GM12878 (cell line): ENCODE measurements at regions not wholly inside any gene's neighbourhood (a gene's known extent, or its start where the extent isn't known, plus 50 kb on each side); places are given as distances from the start of the nearest gene placed in this dataset.

Source experiments
- ATAC-seq: fragments of 200-7000 bp; cut with Tn5 transposase; 3 replicates; pipeline ENCODE4 v1.9.1; 2020; ENCODE audit warnings: mild to moderate bottlenecking, moderate library complexity
- BruUV-seq: library from RNA; stranded (reverse); fragments of 400-500 nt; replicated peaks from 2 replicates; lab custom pipeline; 2021; lab: Mats Ljungman, UMichigan
- CTCF ChIA-PET: fragments of 300-600 bp; sonication (Branson Sonifier 250); formaldehyde crosslinking; extraction: SDS; loops from one replicate; lab custom pipeline; 2021; ENCODE audit warnings: inconsistent platforms; lab: Yijun Ruan, JAX
- POLR2A ChIA-PET: fragments of 350-600 bp; formaldehyde crosslinking; extraction: SDS; loops from one replicate; lab custom pipeline; 2021; ENCODE audit warnings: inconsistent platforms; lab: Charles Lee
- RAD21 ChIA-PET: fragments of 300-600 bp; sonication (Branson Sonifier 250); formaldehyde crosslinking; loops from one replicate; lab custom pipeline; 2023; ENCODE audit warnings: antibody characterized with exemption; ENCODE audit not compliant: unreplicated experiment; lab: Charles Lee
- SMC1A ChIA-PET: fragments of 300-600 bp; sonication (Branson Sonifier 250); formaldehyde crosslinking; loops from one replicate; lab custom pipeline; 2023; ENCODE audit not compliant: unreplicated experiment, uncharacterized antibody; lab: Charles Lee
- DNase-seq: peaks from one replicate; pipeline ENCODE4 v3.0.0-alpha.2; 2011; ENCODE audit warnings: low read depth, low spot score
- FAIRE-seq: peaks from 3 replicates; lab custom pipeline; 2011; peaks lifted over from hg19 to GRCh38; lab: Jason Lieb, UNC
- H2AFZ ChIP-seq: 2 replicates; pipeline ENCODE4 v1.6.0; 2011; ENCODE audit warnings: low read depth, low read length, control low read depth; ENCODE audit not compliant: control insufficient read depth
- H3K27ac ChIP-seq: 2 replicates; pipeline ENCODE4 v1.5.1; 2011; ENCODE audit warnings: control low read depth; ENCODE audit not compliant: control insufficient read depth, insufficient read depth
- H3K27me3 ChIP-seq, 2 experiments: replicated peaks in 1 of 2; 2 replicates each; pipeline versions ENCODE4 v1.6.0 to v1.6.1; 2011; ENCODE audit warnings: low read length in 1 of 2; ENCODE audit not compliant: control insufficient read depth in 2 of 2, insufficient read depth in 2 of 2
- H3K36me3 ChIP-seq, 2 experiments: 2 replicates each; pipeline ENCODE4 v1.5.1; 2011; ENCODE audit warnings: low read length in 1 of 2; ENCODE audit not compliant: control insufficient read depth in 2 of 2, insufficient read depth in 2 of 2
- H3K4me1 ChIP-seq: 2 replicates; pipeline ENCODE4 v1.6.1; 2011; ENCODE audit warnings: mild to moderate bottlenecking, low read length, moderate library complexity, mixed read lengths; ENCODE audit not compliant: control insufficient read depth, insufficient read depth
- H3K4me2 ChIP-seq: 2 replicates; pipeline ENCODE4 v1.6.0; 2011; ENCODE audit warnings: control low read depth; ENCODE audit not compliant: control insufficient read depth, insufficient read depth
- H3K4me3 ChIP-seq: fragments of 200-600 bp; sonication (generic); 2 replicates; pipeline ENCODE4 v1.5.1; 2016
- H3K79me2 ChIP-seq: 2 replicates; pipeline ENCODE4 v1.6.0; 2011; ENCODE audit warnings: low read length; ENCODE audit not compliant: control insufficient read depth, insufficient read depth
- H3K9ac ChIP-seq: 2 replicates; pipeline ENCODE4 v1.8.0; 2011; ENCODE audit warnings: low read length, control low read depth, mixed read lengths; ENCODE audit not compliant: control insufficient read depth, insufficient read depth
- H3K9me3 ChIP-seq: replicated peaks from 3 replicates; pipeline ENCODE4 v1.5.1; 2011; ENCODE audit warnings: mild to moderate bottlenecking, low read length; ENCODE audit not compliant: control insufficient read depth, insufficient read depth
- H4K20me1 ChIP-seq: 2 replicates; pipeline ENCODE4 v1.6.0; 2011; ENCODE audit not compliant: control insufficient read depth, insufficient read depth
- ATF7 ChIP-seq: fragments of 450-650 bp; IDR thresholded peaks from 2 replicates; pipeline ENCODE4 v1.6.1; 2016; ENCODE audit warnings: low read depth, mild to moderate bottlenecking
- JUNB ChIP-seq: IDR thresholded peaks from 2 replicates; pipeline ENCODE4 v1.6.1; 2016; ENCODE audit warnings: antibody characterized with exemption, mild to moderate bottlenecking
- NFXL1 ChIP-seq: fragments of 450-650 bp; IDR thresholded peaks from 2 replicates; pipeline ENCODE4 v1.6.1; 2017; ENCODE audit warnings: antibody characterized with exemption, mild to moderate bottlenecking, borderline replicate concordance
- RAD51 ChIP-seq: fragments of 450-650 bp; IDR thresholded peaks from 2 replicates; pipeline ENCODE4 v1.6.1; 2016; ENCODE audit warnings: moderate library complexity, mild to moderate bottlenecking, inconsistent platforms
- RELA ChIP-seq: fragments of 450-650 bp; IDR thresholded peaks from 2 replicates; pipeline ENCODE4 v1.8.0; 2014; ENCODE audit warnings: borderline replicate concordance; ENCODE audit not compliant: partially characterized antibody
- RFX5 ChIP-seq: IDR thresholded peaks from 2 replicates; pipeline ENCODE4 v1.6.1; 2011; ENCODE audit warnings: low read depth, low read length, improper control_type of control experiment
- RUNX3 ChIP-seq: IDR thresholded peaks from 2 replicates; pipeline ENCODE4 v1.6.1; 2012; ENCODE audit warnings: low read length, inconsistent platforms
- TCF3 ChIP-seq: IDR thresholded peaks from 2 replicates; pipeline ENCODE4 v1.6.1; 2012; ENCODE audit warnings: low read depth, mild to moderate bottlenecking, low read length, borderline replicate concordance; ENCODE audit not compliant: insufficient read depth
- WGBS: methylation state at CpG from one replicate; pipeline ENCODE4 v1.1.6; 2016; ENCODE audit warnings: low lambda C conversion rate; ENCODE audit not compliant: insufficient replicate concordance, insufficient coverage; ENCODE audit errors: missing lambda C conversion rate; 5-methylcytosine and 5-hydroxymethylcytosine counted together
- in situ Hi-C: fragments of 300-500 bp; cut with MboI; formaldehyde crosslinking; loops from 9 replicates; pipeline ENCODE4 v1.14.3; 2018; ENCODE audit warnings: mixed read lengths
- intact Hi-C: fragments of 100-400 bp; cut with micrococcal nuclease; formaldehyde crosslinking; loops from one replicate; pipeline ENCODE4 v1.14.2; 2022; ENCODE audit not compliant: unreplicated experiment
- TF ChIP-seq, protein P1 (sequence below): fragments of 450-650 bp; formaldehyde crosslinking; IDR thresholded peaks from 2 replicates; pipeline ENCODE4 v1.4.0; 2022; ENCODE audit warnings: mild to moderate bottlenecking, moderate library complexity
- TF ChIP-seq, protein P2 (sequence below): IDR thresholded peaks from 2 replicates; pipeline ENCODE4 v1.6.1; 2011; ENCODE audit warnings: borderline replicate concordance, low read depth, mild to moderate bottlenecking, moderate library complexity, mixed read lengths, low read length; ENCODE audit not compliant: insufficient read depth; ENCODE audit errors: extremely low read length
- TF ChIP-seq, protein P3 (sequence below): fragments of 450-650 bp; IDR thresholded peaks from 2 replicates; pipeline ENCODE4 v1.6.1; 2017; ENCODE audit warnings: mild to moderate bottlenecking, moderate library complexity
- TF ChIP-seq, protein P4 (sequence below): fragments of 150-350 bp; IDR thresholded peaks from 2 replicates; pipeline ENCODE4 v1.6.1; 2014; ENCODE audit warnings: mild to moderate bottlenecking, low read depth, low read length

DNA sequence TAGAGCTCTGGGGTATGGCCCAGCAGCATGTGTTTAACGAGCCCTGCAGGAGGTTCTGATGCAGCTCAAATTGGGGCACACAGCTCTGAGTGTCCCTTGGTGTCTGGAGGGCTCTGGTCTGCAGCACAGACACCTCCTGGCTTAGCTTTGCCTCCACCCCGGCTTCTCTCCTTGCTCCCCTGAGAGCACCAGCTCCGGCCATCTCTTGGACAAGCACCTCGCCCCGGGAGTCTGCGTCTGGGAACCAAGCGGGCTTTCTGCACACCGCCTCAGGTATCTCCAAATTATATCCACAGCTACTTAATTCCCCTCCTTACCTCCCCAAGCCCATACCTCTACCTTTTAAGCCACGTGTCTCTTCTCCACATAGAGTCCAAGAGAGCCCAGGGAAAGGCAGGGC lies 83.7 kb upstream of the IRX4 start (continued):
- TF ChIP-seq, protein P1, sequence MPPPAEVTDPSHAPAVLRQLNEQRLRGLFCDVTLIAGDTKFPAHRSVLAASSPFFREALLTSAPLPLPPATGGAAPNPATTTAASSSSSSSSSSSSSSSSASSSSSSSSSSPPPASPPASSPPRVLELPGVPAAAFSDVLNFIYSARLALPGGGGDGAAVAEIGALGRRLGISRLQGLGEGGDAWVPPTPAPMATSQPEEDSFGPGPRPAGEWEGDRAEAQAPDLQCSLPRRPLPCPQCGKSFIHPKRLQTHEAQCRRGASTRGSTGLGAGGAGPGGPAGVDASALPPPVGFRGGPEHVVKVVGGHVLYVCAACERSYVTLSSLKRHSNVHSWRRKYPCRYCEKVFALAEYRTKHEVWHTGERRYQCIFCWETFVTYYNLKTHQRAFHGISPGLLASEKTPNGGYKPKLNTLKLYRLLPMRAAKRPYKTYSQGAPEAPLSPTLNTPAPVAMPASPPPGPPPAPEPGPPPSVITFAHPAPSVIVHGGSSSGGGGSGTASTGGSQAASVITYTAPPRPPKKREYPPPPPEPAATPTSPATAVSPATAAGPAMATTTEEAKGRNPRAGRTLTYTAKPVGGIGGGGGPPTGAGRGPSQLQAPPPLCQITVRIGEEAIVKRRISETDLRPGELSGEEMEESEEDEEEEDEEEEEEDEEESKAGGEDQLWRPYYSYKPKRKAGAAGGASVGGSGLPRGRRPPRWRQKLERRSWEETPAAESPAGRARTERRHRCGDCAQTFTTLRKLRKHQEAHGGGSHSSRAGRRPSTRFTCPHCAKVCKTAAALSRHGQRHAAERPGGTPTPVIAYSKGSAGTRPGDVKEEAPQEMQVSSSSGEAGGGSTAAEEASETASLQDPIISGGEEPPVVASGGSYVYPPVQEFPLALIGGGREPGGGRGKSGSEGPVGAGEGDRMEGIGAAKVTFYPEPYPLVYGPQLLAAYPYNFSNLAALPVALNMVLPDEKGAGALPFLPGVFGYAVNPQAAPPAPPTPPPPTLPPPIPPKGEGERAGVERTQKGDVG (CRISPR knock-in tag), result no peak
- TF ChIP-seq TCF3 (no peak), RELA (no peak)
- TF ChIP-seq, protein P2, sequence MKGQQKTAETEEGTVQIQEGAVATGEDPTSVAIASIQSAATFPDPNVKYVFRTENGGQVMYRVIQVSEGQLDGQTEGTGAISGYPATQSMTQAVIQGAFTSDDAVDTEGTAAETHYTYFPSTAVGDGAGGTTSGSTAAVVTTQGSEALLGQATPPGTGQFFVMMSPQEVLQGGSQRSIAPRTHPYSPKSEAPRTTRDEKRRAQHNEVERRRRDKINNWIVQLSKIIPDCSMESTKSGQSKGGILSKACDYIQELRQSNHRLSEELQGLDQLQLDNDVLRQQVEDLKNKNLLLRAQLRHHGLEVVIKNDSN, result no peak

DNA sequence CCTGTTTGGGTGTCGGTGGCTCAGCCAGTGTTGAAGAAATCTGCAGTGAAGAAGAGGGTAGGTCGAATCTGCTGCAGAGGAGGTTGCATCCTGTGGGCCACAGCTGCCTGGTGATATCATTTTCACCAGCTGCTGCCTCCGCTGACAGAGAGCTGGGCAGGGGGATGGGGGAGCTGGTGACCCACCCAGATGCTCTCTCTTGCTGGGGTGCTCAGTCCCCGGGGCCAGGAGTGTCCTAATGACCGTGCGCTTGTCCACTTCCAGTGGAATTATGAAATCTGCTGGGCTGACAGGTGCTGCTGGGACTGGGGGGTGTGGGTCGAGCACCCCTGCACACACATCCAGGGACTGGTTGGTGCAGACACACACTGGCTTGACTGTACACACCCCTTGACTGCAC lies 83.2 kb upstream of the IRX4 start:
- H3K27ac ChIP-seq, result no peak overlapping the region
- no peak overlapping the region for H3K9ac ChIP-seq
- H3K36me3 ChIP-seq, result no peaks in the 10 kb centered on the region
- no peak overlapping the region for H2AFZ ChIP-seq
- ChIA-PET SMC1A (no interaction called here), RAD21 (no interaction called here), CTCF (no interaction called here), POLR2A (no interaction called here)
- BruUV-seq, result no TSS peak
- FAIRE-seq (no peak), ATAC-seq (no peak), DNase-seq (no peak)
- no peaks in the 10 kb centered on the region for H3K4me1 ChIP-seq
- WGBS, result 17% methylated on average over 7 of the region's 7 CpGs
- H3K27me3 ChIP-seq, result peaks cover 0 to 1% of the 10 kb centered on the region in 2 experiments; a peak in 1 of 4 replicates
- no peaks in the 10 kb centered on the region for H4K20me1 ChIP-seq
- in situ Hi-C loops, result no loop called here
- H3K4me3 ChIP-seq, result no peak overlapping the region
- H3K9me3 ChIP-seq, result no peaks in the 10 kb centered on the region
- no peaks in the 10 kb centered on the region for H3K79me2 ChIP-seq
- intact Hi-C loops, result no loop called here
- no peak overlapping the region for H3K4me2 ChIP-seq
- TF ChIP-seq RAD51, result no peak
- TF ChIP-seq, protein P3, sequence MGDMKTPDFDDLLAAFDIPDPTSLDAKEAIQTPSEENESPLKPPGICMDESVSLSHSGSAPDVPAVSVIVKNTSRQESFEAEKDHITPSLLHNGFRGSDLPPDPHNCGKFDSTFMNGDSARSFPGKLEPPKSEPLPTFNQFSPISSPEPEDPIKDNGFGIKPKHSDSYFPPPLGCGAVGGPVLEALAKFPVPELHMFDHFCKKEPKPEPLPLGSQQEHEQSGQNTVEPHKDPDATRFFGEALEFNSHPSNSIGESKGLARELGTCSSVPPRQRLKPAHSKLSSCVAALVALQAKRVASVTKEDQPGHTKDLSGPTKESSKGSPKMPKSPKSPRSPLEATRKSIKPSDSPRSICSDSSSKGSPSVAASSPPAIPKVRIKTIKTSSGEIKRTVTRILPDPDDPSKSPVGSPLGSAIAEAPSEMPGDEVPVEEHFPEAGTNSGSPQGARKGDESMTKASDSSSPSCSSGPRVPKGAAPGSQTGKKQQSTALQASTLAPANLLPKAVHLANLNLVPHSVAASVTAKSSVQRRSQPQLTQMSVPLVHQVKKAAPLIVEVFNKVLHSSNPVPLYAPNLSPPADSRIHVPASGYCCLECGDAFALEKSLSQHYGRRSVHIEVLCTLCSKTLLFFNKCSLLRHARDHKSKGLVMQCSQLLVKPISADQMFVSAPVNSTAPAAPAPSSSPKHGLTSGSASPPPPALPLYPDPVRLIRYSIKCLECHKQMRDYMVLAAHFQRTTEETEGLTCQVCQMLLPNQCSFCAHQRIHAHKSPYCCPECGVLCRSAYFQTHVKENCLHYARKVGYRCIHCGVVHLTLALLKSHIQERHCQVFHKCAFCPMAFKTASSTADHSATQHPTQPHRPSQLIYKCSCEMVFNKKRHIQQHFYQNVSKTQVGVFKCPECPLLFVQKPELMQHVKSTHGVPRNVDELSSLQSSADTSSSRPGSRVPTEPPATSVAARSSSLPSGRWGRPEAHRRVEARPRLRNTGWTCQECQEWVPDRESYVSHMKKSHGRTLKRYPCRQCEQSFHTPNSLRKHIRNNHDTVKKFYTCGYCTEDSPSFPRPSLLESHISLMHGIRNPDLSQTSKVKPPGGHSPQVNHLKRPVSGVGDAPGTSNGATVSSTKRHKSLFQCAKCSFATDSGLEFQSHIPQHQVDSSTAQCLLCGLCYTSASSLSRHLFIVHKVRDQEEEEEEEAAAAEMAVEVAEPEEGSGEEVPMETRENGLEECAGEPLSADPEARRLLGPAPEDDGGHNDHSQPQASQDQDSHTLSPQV, result no peak
- TF ChIP-seq RFX5, result no peak
- TF ChIP-seq ATF7, result no peak
- no peak for TF ChIP-seq RUNX3
- TF ChIP-seq NFXL1, result no peak
- TF ChIP-seq, protein P4, sequence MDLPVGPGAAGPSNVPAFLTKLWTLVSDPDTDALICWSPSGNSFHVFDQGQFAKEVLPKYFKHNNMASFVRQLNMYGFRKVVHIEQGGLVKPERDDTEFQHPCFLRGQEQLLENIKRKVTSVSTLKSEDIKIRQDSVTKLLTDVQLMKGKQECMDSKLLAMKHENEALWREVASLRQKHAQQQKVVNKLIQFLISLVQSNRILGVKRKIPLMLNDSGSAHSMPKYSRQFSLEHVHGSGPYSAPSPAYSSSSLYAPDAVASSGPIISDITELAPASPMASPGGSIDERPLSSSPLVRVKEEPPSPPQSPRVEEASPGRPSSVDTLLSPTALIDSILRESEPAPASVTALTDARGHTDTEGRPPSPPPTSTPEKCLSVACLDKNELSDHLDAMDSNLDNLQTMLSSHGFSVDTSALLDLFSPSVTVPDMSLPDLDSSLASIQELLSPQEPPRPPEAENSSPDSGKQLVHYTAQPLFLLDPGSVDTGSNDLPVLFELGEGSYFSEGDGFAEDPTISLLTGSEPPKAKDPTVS, result no peak
- TF ChIP-seq JUNB, result no peak
